ENCODE measurements at regions not wholly inside any gene's neighbourhood (a gene's known extent, or its start where the extent isn't known, plus 50 kb on each side); places are given as distances from the start of the nearest gene placed in this dataset.

DNA sequence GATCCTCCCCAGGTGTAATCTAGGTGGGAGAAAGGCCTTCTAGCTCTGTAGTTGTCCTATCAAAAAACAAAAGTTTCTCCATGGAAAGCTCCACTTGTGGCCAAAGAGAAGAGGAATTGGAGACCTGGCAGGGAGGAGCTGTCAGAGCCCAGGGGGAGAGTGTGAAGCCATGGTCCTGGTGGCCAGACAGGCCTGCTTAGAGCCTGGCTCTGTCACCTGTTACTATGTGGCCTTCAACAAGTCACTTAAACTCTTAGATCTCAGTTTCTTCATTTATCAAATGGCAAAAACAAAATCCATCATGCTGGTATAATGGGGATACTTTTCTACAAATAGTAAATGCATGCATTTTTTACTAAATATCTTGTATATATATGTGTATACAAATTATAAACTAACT, 59.0 kb upstream of the NFE2L3 start:
- intact Hi-C loops (cut with DNase I; ENCODE audit: low total_unique reads): no loop called here

DNA sequence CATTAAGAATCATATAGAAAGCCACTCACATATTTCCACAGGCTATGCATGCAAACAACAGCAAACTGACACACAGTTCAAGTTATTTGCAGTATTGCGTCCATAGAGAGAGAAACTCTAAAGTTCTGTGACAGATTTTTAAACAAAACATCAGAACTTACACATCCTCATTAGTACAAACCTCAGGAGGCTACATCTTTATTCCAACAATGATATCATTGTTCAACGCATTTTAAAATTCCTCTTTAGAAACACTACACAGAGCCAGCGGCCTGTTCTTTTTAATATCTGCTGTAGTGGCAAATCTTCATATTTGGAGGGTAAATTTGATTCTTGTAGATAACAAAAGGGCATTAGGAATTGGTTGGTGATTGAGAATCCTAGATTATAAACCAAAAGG, 55.9 kb upstream of the NFE2L3 start:
- Histone ChIP-seq H3K4me1 (no peaks in the 10 kb centered on the region), H3K36me3 (ENCODE audit: low read depth, missing control alignments) (no peaks in the 10 kb centered on the region), H3K9me3 (no peaks in the 10 kb centered on the region), H3K27me3 (no peaks in the 10 kb centered on the region), H3K4me3 (no peak overlapping the region), H3K27ac (no peak overlapping the region)
- intact Hi-C loops (cut with DNase I; ENCODE audit: low total_unique reads): no loop called here
- no peak for TF ChIP-seq POLR2A (IDR thresholded peaks at IDR 0.05)
- TF ChIP-seq, protein P1, sequence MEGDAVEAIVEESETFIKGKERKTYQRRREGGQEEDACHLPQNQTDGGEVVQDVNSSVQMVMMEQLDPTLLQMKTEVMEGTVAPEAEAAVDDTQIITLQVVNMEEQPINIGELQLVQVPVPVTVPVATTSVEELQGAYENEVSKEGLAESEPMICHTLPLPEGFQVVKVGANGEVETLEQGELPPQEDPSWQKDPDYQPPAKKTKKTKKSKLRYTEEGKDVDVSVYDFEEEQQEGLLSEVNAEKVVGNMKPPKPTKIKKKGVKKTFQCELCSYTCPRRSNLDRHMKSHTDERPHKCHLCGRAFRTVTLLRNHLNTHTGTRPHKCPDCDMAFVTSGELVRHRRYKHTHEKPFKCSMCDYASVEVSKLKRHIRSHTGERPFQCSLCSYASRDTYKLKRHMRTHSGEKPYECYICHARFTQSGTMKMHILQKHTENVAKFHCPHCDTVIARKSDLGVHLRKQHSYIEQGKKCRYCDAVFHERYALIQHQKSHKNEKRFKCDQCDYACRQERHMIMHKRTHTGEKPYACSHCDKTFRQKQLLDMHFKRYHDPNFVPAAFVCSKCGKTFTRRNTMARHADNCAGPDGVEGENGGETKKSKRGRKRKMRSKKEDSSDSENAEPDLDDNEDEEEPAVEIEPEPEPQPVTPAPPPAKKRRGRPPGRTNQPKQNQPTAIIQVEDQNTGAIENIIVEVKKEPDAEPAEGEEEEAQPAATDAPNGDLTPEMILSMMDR (IDR thresholded peaks at IDR 0.05): no peak
- no peak for DNase-seq
- WGBS, 2 donors: 80% methylated on average over 3 of the region's 3 CpGs

More for the DNA sequence above, 59.0 kb upstream of the NFE2L3 start:
- H3K9me3 ChIP-seq: no peaks in the 10 kb centered on the region
- no peak for DNase-seq
- no peaks in the 10 kb centered on the region for H3K4me1 ChIP-seq
- no peak overlapping the region for H3K27ac ChIP-seq
- H3K4me3 ChIP-seq: no peak overlapping the region
- H3K27me3 ChIP-seq: no peaks in the 10 kb centered on the region
- TF ChIP-seq, protein P1 (IDR thresholded peaks at IDR 0.05): no peak
- no peak for TF ChIP-seq POLR2A (IDR thresholded peaks at IDR 0.05)
- H3K36me3 ChIP-seq (ENCODE audit: low read depth, missing control alignments): no peaks in the 10 kb centered on the region

DNA sequence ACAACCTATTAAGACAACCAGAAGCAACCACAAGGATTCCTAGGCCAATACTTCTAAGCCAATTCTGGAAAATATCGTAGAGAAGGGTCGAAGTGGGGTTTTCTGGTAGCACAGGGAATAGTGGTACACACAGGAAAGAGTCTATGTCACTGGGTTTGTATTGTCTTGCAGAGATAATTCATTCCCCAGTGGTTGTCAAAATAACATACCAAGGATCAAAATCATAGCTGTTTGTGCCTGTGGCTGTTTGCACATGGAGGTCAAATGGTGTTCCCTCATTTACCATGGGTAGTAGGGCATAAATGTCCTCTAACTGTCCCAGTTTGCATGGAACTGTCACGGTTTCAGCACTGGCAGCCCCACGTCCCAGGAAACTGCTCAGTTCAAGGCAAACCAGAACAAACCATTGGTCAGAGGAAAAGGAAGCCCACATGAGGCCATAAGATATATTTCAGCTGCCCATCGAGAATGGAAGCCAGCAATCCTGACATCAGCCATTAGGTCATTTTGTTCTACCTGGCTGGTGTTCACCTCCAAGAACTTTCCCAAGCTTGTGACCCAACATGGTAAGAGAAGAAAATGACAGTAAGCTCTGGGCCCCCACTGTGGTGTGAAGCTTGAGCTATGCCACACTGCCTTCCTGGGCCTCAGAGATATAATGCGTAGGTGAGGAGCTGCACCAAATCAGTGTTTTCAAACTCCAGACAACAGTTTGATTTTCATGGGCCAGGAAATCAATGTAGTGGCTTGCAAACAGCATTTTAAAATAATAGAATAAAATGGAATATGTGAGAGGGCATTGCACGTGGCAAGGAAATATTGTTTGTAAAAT, 53.9 kb upstream of the NFE2L3 start:
- intact Hi-C loops (cut with DNase I; ENCODE audit: low total_unique reads): no loop called here
- H3K9me3 ChIP-seq: no peaks in the 10 kb centered on the region
- H3K4me3 ChIP-seq: no peak overlapping the region
- no peaks in the 10 kb centered on the region for H3K36me3 ChIP-seq (ENCODE audit: low read depth, missing control alignments)
- H3K4me1 ChIP-seq: no peaks in the 10 kb centered on the region
- no peak overlapping the region for H3K27ac ChIP-seq
- no peaks in the 10 kb centered on the region for H3K27me3 ChIP-seq
- TF ChIP-seq, protein P1 (IDR thresholded peaks at IDR 0.05): no peak
- DNase-seq: no peak
- 82 to 88% methylated on average over 7 of the region's 7 CpGs for WGBS, 2 donors

- Histone ChIP-seq H3K4me3 (no peak overlapping the region), H3K4me1 (no peaks in the 10 kb centered on the region), H3K36me3 (ENCODE audit: low read depth, missing control alignments) (no peaks in the 10 kb centered on the region), H3K9me3 (no peaks in the 10 kb centered on the region), H3K27me3 (no peaks in the 10 kb centered on the region), H3K27ac (no peak overlapping the region)
- no peak for DNase-seq
- TF ChIP-seq POLR2A (IDR thresholded peaks at IDR 0.05): no peak
- TF ChIP-seq, protein P1 (IDR thresholded peaks at IDR 0.05): no peak
- intact Hi-C loops (cut with DNase I; ENCODE audit: low total_unique reads): no loop called here
- 91 to 94% methylated on average over 7 of the region's 7 CpGs for WGBS, 2 donors
Measured at GRCh38 chr7:26099236-26099635, 52.8 kb upstream of the NFE2L3 start.

All from testis (tissue), 2 donors.